ENCODE measurements at regions not wholly inside any gene's neighbourhood (a gene's known extent, or its start where the extent isn't known, plus 50 kb on each side); places are given as distances from the start of the nearest gene placed in this dataset.
"Not testable (repeated sequence)": the region's sequence is repeated elsewhere in the genome, so short reads cannot be mapped to it uniquely, and the experiment has no call there.

- intact Hi-C loops (cut with DNase I; ENCODE audit: low total_unique reads): loop anchor here (10.0 kb wide), 1 partner anchor 46 kb away; no protein-coding TSS in a partner anchor
- 80 to 86% methylated on average over 1 to 14 of the region's 14 CpGs for WGBS, 2 donors (ENCODE audit: low coverage in 1 of 2)
- no peak for DNase-seq
These were observed 432.7 kb upstream of the ID2 start for GRCh38 chr2:8249141-8249540.

GRCh38 chr2:8249769-8250168 is 432.1 kb upstream of the ID2 start:
- Histone ChIP-seq H3K4me1 (no peaks in the 10 kb centered on the region), H3K27me3 (no peaks in the 10 kb centered on the region), H3K36me3 (no peaks in the 10 kb centered on the region), H3K4me3 (no peak overlapping the region), H3K9me3 (no peaks in the 10 kb centered on the region), H3K27ac (no peak overlapping the region)
- intact Hi-C loops (cut with DNase I; ENCODE audit: low total_unique reads) (loop anchor here (10.0 kb wide), 1 partner anchor 45 kb away; no protein-coding TSS in a partner anchor), in situ Hi-C loops (cut with MboI; ENCODE audit: low pct_ligation_motif_present in 1 of 4, low pct_unique_long_range_greater_than_20kb in 1 of 4, low sequenced_read_pairs in 3 of 4) (no loop called here)
- TF ChIP-seq CTCF (IDR thresholded peaks at IDR 0.05) (no peak), POLR2AphosphoS5 (IDR thresholded peaks at IDR 0.05) (no peak), EP300 (IDR thresholded peaks at IDR 0.05; ENCODE audit: low read depth) (no peak), POLR2A (IDR thresholded peaks at IDR 0.05) (no peak)
- WGBS, 2 donors (ENCODE audit: low coverage in 1 of 2): 90 to 100% methylated on average over 2 of the region's 2 CpGs
- DNase-seq: no peak

More at GRCh38 chr2:8249141-8249540, 432.7 kb upstream of the ID2 start:
- H3K4me1 ChIP-seq: no peaks in the 10 kb centered on the region
- in situ Hi-C loops (cut with MboI; ENCODE audit: low pct_ligation_motif_present in 1 of 4, low pct_unique_long_range_greater_than_20kb in 1 of 4, low sequenced_read_pairs in 3 of 4): no loop called here
- H3K27ac ChIP-seq: no peak overlapping the region
- H3K27me3 ChIP-seq: no peaks in the 10 kb centered on the region
- no peak overlapping the region for H3K4me3 ChIP-seq
- H3K9me3 ChIP-seq: no peaks in the 10 kb centered on the region
- TF ChIP-seq POLR2A (IDR thresholded peaks at IDR 0.05) (no peak), POLR2AphosphoS5 (IDR thresholded peaks at IDR 0.05) (no peak)
- H3K36me3 ChIP-seq: no peaks in the 10 kb centered on the region

GRCh38 chr2:8250290-8250689 is 431.6 kb upstream of the ID2 start:
- WGBS, 2 donors (ENCODE audit: low coverage in 1 of 2): 76 to 92% methylated on average over 2 of the region's 2 CpGs
- H3K4me1 ChIP-seq; H3K27ac ChIP-seq; DNase-seq; H3K27me3 ChIP-seq; intact Hi-C loops (cut with DNase I; ENCODE audit: low total_unique reads); H3K9me3 ChIP-seq; H3K36me3 ChIP-seq; in situ Hi-C loops (cut with MboI; ENCODE audit: low pct_ligation_motif_present in 1 of 4, low pct_unique_long_range_greater_than_20kb in 1 of 4, low sequenced_read_pairs in 3 of 4); H3K4me3 ChIP-seq: not testable (repeated sequence)

- no peak for TF ChIP-seq POLR2A (IDR thresholded peaks at IDR 0.05)
- no peak for TF ChIP-seq EP300 (IDR thresholded peaks at IDR 0.05; ENCODE audit: low read depth)
- TF ChIP-seq POLR2AphosphoS5 (IDR thresholded peaks at IDR 0.05): no peak
- no peak for TF ChIP-seq CTCF (IDR thresholded peaks at IDR 0.05)
- no peak overlapping the region for H3K27ac ChIP-seq
- no peaks in the 10 kb centered on the region for H3K27me3 ChIP-seq
- in situ Hi-C loops (cut with MboI; ENCODE audit: low pct_ligation_motif_present in 1 of 4, low pct_unique_long_range_greater_than_20kb in 1 of 4, low sequenced_read_pairs in 3 of 4): no loop called here
- WGBS, 2 donors (ENCODE audit: low coverage in 1 of 2): 60 to 80% methylated on average over 3 to 6 of the region's 6 CpGs
- DNase-seq: no peak
- no peak overlapping the region for H3K4me3 ChIP-seq
- no peaks in the 10 kb centered on the region for H3K9me3 ChIP-seq
- no peaks in the 10 kb centered on the region for H3K36me3 ChIP-seq
- H3K4me1 ChIP-seq: peaks cover 0 to 6% (median 0%) of the 10 kb centered on the region in 4 donors
- intact Hi-C loops (cut with DNase I; ENCODE audit: low total_unique reads): no loop called here
These were observed 430.6 kb upstream of the ID2 start for GRCh38 chr2:8251291-8251690.

- WGBS, 2 donors (ENCODE audit: low coverage in 1 of 2): 90 to 94% methylated on average over 6 to 7 of the region's 7 CpGs
- no peaks in the 10 kb centered on the region for H3K27me3 ChIP-seq
- in situ Hi-C loops (cut with MboI; ENCODE audit: low pct_ligation_motif_present in 1 of 4, low pct_unique_long_range_greater_than_20kb in 1 of 4, low sequenced_read_pairs in 3 of 4) (no loop called here), intact Hi-C loops (cut with DNase I; ENCODE audit: low total_unique reads) (no loop called here)
- H3K4me1 ChIP-seq: peaks cover 0 to 10% (median 0%) of the 10 kb centered on the region in 4 donors
- TF ChIP-seq CTCF (IDR thresholded peaks at IDR 0.05): no peak
- no peak for TF ChIP-seq POLR2A (IDR thresholded peaks at IDR 0.05)
- TF ChIP-seq POLR2AphosphoS5 (IDR thresholded peaks at IDR 0.05): no peak
- no peak for TF ChIP-seq EP300 (IDR thresholded peaks at IDR 0.05; ENCODE audit: low read depth)
- H3K36me3 ChIP-seq: no peaks in the 10 kb centered on the region
- no peak overlapping the region for H3K27ac ChIP-seq
- no peak overlapping the region for H3K4me3 ChIP-seq
- DNase-seq: no peak
- H3K9me3 ChIP-seq: no peaks in the 10 kb centered on the region
These were observed 430.0 kb upstream of the ID2 start for GRCh38 chr2:8251856-8252255.
